GM23248 (cell line): ENCODE measurements at regions not wholly inside any gene's neighbourhood (a gene's known extent, or its start where the extent isn't known, plus 50 kb on each side); places are given as distances from the start of the nearest gene placed in this dataset.

Experiments
- EZH2 ChIP-seq: fragments of 200-600 bp; sonication (generic); IDR thresholded peaks from 2 replicates; pipeline ENCODE4 v1.6.1; 2018; ENCODE audit warnings: antibody characterized with exemption, mild to moderate bottlenecking; ENCODE audit not compliant: insufficient read depth, poor library complexity, severe bottlenecking
- EZH2phosphoT487 ChIP-seq: fragments of 200-600 bp; sonication (generic); IDR thresholded peaks from 2 replicates; pipeline ENCODE4 v1.6.1; 2018; ENCODE audit warnings: antibody characterized with exemption, moderate library complexity, mild to moderate bottlenecking, low read depth; ENCODE audit not compliant: insufficient read depth

GRCh38 chr1:168933141-168933805 is 173.2 kb upstream of the ATP1B1 start:
- no peak for TF ChIP-seq EZH2phosphoT487
- no peak for TF ChIP-seq EZH2
